ENCODE measurements at regions not wholly inside any gene's neighbourhood (a gene's known extent, or its start where the extent isn't known, plus 50 kb on each side); places are given as distances from the start of the nearest gene placed in this dataset.

- no peak for TF ChIP-seq CTCF (IDR thresholded peaks at IDR 0.05)
- no peak for TF ChIP-seq POLR2A (IDR thresholded peaks at IDR 0.05)
Observed at GRCh38 chr4:95643627-95644026, 94.9 kb upstream of the UNC5C start.

Data from breast epithelium (tissue), 3 donors.